IPS-NIHi7 (cell line): ENCODE measurements at regions not wholly inside any gene's neighbourhood (a gene's known extent, or its start where the extent isn't known, plus 50 kb on each side); places are given as distances from the start of the nearest gene placed in this dataset.

Source experiments
- DNase-seq: peaks from one replicate; pipeline ENCODE4 v3.0.0; 2012; ENCODE audit warnings: mixed read lengths; ENCODE audit errors: extremely low spot score

DNA sequence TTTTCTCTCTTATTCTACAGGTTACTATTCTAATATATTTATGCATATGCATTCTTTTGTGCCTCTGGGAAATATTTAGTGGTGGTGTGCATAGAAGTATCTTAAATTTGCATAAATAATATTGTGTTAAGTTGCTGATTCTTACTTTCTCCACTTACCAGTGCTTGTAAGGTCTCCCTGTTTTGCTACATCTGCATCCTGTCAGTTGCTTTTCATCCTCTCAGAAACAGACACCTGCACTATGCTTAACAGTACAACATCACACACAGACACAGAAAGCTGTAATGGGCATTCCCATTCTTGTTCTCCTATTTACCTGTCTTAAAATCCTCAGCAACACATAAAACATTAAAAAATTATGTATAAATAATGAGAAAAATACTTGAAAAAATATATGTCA lies 713.3 kb upstream of the RGMB start:
- no peak for DNase-seq

DNA sequence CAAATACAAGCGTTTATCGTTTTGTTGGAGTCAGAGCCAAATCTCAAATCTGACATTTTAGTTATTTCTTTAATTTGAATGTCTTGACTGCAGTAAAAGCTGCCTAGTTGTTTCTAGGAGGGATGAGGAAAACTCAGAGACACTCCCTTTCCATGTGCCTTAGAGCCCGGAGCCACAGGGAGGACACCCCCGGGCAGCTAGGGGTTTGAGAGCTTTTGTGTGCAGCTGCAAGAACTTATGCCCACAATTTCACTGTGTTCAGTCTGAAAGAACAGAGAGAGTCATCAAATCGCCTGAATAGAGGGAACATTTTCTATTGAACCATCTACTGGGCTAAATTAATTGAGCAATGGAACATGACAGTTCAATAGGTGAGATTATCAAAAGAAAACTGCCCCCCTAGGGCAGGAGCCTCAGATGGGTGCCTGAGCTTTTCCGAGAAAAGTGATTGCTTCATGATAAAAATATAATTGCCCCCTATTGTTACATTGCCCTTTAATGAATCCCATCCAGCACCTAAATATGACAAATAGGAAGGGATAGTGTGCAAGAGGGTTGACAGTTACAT lies 709.3 kb upstream of the RGMB start:
- no peak for DNase-seq

DNA sequence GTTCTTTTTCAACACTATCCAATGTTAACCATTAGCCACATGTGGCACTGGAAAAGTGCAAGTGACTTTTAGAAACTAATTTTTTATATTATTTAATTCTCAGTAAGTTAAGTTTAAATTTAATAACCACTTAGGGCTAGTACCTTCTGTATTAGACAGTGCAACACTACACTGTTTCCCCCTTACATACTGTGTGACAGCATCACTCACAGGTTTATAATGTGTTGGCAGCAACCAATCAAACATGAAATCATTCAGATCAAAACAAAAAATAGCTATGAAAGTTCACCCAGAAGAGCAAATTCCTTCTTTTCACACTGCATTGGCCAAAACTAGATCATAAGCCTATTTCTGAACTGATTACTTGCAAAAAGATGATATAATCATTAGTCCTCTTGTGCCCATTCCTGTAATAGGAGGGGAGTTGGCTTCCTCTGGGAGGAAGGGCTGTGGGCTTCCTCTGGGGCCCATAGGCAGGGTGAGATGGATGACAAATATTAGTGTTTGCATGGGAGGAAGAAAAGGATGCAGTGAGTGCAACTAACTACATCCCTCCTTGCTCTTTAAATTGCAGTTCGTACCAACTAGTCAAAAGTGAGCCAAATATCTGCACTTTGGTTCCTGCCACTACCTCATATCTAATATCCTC lies 708.1 kb upstream of the RGMB start:
- no peak for DNase-seq

DNA sequence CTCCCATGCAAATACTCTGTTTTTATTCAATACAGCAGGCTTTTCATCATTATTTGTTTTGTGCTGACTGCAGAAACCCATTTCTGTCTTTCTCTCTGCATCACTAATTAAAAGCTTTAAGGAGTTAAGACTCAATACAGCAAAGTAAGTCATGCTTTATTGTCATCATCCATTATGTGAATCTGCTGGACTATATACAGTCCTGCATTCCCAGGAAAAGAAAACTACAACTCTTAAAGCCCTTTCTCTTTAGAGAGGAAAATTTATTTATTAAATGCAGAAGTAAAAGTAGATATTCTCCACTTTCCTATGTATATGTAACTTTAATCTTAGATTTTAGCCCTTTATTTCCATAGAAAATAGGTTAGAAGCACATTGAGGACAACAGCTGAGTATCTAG lies 706.6 kb upstream of the RGMB start:
- DNase-seq, result no peak

DNA sequence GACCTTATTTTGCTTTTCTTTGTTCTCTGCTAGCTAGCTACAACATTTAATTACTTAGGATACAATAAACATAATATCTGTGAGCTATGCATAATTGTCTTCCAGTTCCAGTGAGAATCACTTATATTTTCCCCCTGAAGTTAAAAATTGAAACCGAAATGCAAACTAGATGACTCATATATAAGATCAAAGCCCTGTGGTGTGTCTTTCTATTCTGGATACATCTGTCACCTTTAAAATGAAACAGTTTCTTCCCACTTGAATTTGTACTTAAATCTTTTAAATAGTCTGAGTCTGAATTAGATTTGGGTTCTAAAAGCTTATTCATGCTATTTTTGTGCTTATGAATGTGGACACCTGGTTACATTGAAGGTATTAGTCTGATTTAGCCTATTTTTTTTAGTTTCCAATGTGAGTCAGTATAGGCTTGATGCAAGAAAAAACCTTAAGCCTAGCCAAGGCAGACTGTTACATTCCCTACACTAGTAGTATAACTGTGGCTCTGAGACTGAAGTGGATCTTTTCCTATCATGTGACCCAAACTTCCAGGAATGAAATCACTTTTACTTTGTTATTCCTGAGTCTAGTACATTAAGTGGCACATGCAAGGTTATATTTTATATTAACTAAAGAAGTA lies 703.5 kb upstream of the RGMB start:
- no peak for DNase-seq

DNA sequence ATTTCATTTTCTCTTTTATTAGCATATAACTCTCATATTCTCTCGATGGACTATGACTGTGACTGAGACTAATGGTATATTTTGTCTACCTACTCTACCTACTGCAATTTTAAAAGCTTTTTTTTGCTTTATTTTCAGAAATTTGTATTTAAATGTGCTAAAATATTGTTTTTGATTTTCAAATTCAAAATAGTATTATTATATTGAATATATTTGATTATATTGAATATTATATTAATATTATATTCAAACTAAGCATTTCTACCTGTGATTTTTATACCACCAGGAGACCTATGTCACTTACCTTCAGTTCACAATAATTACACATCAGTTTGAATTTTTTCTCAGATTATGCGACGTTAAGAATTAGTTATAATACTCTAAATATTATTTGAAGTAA lies 700.5 kb upstream of the RGMB start:
- no peak for DNase-seq

DNA sequence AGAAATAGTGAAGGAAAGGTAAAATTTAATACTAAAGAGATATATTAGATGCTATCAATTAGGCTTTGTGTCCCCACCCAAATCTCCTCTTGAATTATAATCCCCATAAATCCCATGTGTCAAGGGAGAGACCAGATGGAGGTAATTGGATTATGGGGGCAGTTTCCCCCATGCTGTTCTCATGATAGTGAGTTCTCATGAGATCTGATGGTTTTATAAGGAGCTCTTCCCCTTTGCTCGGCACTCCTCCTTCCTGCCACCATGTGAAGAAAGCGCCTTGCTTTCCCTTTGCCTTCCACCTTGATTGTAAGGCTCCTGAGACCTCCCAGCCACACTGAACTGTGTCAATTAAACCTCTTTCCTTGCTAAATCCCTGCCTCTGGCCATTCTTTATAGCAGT lies 697.0 kb upstream of the RGMB start:
- DNase-seq, result no peak

DNA sequence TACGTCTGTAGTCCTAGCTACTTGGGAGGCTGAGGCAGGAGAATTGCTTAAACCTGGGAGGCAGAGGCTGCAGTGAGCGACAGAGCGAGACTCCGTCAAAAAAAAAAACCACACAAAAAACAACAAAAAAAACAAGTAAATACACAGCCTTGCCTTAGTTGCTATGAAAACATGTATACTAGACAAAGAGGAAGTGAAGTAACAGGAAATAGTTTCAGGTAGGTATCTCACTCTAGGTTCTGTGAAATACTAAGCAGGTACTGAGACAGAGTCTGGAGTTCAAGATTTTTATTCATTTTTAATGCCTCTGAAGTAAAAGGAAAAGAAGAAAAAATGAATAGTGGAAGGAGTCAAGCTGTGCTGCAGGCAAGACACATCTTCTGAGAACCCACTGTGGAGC lies 687.9 kb upstream of the RGMB start:
- DNase-seq, result no peak

DNA sequence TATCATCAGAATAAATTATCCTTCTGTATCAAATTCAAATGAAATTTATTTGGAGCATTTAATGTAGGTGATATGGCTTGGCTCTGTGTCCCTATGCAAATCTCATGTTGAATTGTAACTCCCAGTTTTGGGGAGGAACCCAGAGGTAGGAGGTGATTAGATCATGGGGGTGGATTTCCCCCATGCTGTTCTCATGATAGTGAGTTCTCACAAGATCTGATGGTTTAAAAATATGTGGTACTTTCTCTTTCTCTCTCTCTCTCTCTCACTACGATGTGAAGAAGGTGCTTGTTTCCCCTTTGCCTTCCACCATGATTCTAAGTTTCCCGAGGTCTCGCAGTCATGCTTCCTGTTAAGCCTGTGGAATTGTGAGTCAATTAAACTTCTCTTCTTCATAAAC lies 678.4 kb upstream of the RGMB start:
- DNase-seq, result no peak

DNA sequence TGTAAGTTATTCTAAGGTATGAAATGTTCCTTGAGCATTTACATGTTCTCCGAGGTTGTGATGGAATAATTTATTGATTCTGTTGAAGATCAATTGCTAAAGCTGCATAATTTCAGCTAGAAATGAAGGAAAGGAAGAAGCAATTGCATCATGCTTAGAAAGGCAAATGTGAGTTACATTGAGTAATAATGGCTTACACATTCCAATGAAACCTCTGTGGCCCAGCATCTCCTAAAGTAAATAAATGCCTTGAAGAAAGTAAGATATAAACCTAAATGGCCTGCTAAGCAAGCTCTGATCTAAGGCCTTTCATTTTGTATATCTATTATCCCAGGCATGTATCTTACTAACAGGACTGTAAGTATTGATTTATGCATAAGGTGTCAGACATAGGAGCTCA lies 677.3 kb upstream of the RGMB start:
- no peak for DNase-seq

DNA sequence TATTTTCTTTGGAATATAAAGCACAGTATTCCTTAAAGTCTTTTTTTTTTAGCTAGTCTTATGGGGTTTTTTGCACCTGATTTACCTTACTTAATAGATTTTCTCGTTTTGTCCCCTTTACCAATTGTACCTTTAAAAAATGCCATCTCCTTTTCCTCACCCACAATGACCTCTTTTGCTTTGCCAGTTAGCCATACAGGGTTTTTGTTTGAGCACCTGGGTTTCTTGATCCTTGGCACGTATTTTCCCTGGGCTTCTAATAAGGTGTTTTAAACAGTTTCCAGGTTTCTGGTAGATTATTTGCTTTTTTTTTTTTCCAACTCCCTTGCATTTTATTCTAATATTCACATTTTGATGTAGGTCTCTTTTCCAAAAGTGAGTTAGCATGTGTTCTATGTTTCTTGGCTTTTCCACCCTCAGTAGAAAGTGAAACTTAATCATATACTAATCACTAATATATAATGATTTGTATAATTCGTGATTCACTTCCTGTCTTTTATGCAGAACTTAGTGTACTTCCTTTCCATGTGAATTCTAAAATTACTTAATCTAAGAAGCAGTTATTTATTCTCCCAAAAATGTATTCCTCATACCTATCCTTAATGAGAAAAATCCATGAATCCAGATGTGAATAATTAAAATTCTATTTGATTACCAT lies 673.9 kb upstream of the RGMB start:
- DNase-seq, result no peak

DNA sequence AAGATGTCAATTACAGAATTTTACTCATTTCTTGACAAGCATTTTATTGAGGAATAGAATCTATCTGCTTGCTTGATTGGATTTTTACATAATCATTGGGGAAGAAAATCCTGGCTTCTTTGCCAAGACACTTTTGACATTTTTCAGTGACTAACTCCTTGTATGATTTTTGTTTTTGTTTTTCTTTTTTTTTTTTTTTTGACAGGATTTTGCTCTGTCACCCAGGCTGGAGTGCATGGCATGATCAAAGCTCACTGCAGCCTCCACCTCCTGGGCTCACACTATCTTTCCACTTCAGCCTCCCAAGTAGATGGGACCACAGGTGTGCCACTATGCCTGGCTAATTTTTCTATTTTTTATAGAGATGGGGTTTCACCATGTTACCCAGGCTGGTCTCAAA lies 672.3 kb upstream of the RGMB start:
- no peak for DNase-seq

DNA sequence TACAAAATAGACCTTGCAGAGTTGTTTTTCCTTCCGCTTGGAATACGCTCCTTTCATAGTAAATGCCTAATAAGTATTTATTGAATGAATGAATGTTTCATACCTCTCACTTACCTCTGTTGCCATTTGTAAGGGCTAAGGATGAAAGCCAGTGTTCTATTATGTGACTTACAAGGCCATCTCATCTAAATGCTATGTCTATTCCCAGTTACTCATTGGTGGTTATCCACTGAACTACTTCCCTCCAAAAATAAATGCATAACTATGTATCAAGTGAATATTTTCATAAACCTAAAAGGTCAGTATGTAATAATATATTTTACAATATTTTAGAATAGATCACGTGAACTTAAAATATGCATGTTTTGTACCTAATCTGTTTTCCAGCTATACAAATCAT lies 670.5 kb upstream of the RGMB start:
- DNase-seq, result no peak

DNA sequence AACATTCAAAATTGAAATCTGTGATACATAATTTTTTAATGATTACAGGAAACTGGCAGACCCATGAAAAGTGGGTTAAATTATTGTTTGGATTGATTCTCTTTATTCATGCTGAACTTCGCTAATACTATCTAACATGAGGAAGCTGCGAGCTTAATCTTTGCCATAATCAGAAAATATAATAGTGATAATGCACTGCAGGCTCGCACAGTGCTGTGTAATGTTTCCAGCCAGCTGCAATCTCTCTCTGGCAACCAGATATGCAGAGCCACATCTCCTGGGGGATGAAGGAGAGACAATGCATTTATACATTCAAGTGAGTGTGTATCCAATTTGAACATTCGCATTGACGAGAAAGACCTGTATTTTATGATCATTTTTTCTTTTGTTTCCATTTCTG lies 669.7 kb upstream of the RGMB start:
- no peak for DNase-seq

DNA sequence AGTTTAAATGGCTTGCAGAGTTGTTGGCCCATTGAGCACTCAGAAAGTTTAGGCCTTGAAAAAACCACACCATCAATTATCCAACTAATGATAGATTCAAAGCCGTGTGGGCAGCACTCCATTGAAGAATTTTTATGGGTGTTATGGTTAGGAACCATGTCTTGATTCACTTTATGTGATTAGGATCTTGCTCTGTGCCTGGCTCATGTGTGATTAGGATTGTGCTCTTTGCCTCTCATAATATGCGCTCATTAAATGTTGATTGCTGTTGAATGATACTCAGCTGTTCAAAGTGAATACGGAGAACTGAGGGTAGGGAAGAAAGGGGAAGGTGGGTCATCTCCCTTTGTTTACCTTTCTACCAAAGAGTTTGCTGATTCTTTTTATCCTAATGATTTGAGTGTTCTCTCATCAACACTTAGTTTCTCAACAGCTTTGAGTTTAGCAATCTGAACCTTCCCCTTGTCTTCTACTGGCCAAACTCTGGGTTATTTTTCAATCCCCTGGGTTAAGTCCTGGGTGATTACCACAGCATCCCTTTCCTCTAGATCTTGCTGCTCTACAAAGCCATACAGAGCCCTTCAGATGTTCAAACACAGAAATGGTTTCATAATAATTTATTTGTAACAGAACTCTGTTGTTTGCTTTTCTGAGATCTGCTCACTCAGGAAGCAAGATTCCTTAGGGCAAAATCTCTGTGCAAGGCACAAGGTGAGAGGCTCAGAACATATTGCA lies 668.8 kb upstream of the RGMB start:
- no peak for DNase-seq

DNA sequence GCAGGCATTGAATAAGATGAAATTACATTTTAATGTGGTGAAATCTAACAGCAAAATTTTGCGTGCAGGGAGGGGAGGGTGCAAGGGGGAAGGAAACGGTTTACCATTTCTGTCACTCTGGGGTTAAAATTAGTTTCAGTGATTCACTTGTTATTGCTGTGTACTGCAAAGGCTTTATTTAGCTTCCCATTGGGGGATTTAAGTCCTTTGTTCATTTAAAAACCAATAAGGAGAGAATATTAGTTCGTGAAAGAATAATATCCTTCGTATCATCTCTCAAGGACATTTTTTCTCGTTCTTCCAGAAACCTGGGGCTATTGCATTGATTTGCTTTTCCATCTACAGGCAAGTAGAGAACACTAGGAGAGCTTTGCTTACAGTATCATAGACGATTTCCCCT lies 667.8 kb upstream of the RGMB start:
- no peak for DNase-seq

DNA sequence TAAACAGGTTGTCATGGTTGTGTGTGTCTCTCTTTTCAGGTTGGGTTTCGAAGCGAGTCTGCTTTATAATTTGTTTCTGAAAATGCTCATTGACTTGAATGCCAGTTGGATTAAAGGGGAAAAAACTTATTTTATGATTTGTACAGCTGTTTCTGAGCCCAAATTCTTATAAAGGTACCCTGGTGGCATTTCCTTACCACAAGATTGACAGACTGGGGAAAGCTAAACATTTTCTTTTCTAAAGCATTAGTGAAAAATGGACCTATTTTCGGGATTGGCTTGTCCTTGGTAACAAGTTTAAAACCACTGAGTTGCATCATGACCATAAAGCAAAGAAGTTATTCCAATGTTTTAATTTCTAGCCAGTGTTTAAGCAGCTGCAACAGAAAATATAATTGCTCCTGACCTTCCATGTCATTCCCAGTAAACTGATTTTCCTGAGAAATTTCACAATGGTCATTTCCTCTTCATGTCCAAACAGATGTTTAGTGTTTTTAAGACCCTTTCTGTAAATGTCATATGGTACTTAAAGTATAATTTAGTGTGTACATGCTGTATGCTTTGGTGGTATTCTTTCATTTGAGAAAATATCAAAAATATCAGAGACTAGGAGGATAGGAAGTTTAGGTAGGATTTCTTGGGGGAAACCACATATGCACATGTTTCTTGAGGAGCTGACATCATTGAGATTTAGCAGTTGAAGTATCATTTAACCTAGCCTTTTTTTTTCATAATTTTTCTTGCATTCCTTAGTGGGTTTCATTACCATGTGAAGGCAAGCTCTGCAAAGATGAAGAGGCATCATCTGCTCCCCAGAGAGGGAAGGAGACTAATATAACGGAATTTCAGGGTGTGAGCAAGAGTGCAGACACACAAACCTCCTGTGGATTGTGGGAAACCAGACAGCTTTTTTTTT lies 667.1 kb upstream of the RGMB start:
- DNase-seq, result no peak

DNA sequence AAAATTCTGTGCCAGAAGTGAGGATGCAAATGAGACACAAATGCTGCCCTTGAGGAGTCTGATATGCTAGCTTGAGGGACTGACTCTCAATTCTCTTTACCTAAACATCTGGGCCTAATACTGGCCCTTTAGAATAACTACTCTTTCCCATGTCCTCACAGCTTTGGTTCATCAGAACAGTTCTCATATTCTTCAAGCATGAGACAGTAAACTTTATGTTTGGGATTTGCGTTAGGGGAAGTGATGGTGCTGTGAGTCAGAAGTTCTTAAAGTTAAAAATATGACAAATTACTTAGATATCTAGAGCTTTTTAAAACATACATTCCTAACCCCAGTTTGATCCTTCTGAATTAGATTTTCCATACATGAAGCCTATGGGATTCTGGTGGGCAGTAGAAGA lies 665.0 kb upstream of the RGMB start:
- DNase-seq, result no peak

DNA sequence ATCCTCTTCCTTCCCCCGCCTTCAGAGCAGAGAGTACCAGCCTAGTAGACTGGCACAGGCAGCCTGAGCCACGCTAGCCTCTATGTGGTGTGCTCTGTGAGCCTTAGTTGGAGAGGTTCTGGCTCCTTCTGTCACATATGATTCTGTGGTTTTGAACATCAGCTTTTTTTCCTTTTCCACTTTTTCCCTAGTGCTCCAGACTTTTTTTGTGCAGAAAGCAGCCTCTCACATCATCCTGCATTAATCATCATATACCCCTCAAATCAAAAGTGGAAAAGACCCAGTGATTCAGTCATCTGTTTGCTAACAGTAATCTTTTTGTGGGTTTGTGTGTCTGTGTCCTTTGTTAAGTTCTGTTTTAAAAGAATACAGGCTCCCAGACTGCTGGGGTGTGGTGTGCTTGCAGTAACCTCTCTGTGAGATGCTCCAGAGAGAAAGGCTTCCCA lies 663.9 kb upstream of the RGMB start:
- no peak for DNase-seq

DNA sequence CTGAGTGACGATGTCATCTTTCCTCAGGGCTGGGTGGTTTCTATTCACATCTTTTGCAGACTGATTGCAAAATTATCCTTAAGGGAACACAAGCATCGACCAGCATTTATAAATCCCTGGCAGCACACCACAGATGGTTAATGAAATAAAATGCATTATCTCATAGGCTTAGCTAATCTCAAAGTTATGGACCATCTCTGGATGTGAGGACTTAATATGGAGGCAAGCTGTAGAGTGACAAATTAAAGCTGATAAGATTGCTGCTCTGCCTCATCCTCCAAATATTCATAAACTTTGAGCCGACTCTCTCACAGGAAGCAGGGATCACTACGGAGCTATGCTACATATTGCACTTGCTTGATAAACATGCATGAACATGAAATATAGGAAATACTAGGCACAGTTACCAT lies 663.2 kb upstream of the RGMB start:
- DNase-seq, result no peak

DNA sequence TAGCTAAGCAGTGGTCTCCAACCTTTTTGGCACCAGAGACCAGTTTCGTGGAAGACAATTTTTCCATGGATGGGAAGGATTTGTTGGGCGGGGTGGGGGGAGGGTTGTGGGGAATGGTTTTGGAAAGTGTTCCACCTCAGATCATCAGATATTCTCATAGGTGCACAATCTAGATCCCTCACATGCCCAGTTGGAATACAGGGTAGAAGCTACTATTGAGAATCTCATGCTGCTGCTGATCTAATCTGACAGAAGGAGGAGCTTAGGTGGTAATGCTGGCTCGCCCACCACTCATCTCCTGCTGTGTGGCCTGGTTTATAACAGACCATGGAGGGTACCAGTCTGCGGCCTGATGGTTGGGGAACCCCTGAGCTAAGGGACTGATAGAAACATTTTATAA lies 662.7 kb upstream of the RGMB start:
- no peak for DNase-seq
